ENCODE measurements at regions not wholly inside any gene's neighbourhood (a gene's known extent, or its start where the extent isn't known, plus 50 kb on each side); places are given as distances from the start of the nearest gene placed in this dataset.

DNA sequence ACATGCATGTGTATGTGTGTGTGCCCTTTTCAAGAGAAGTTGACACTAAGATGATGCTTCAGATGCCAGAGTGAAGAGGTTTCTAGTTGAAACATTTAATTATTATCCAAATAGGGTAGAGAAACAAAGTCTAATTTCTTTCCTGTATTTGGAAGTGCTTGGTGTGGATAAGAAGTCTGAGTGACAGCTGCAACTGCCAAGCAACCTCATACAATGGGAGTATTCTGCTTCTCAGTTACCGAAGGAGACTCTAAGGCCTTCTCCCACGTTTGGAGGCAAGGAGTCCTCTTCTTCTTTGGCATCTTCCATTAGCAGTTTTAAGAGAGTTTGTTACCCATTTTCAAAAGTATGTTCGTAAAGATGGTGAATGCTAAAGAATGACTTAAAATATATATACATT lies 82.4 kb downstream of the HDGFL1 start:
- TF ChIP-seq, protein P1, sequence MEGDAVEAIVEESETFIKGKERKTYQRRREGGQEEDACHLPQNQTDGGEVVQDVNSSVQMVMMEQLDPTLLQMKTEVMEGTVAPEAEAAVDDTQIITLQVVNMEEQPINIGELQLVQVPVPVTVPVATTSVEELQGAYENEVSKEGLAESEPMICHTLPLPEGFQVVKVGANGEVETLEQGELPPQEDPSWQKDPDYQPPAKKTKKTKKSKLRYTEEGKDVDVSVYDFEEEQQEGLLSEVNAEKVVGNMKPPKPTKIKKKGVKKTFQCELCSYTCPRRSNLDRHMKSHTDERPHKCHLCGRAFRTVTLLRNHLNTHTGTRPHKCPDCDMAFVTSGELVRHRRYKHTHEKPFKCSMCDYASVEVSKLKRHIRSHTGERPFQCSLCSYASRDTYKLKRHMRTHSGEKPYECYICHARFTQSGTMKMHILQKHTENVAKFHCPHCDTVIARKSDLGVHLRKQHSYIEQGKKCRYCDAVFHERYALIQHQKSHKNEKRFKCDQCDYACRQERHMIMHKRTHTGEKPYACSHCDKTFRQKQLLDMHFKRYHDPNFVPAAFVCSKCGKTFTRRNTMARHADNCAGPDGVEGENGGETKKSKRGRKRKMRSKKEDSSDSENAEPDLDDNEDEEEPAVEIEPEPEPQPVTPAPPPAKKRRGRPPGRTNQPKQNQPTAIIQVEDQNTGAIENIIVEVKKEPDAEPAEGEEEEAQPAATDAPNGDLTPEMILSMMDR (IDR thresholded peaks at IDR 0.05), result no peak
- TF ChIP-seq POLR2A (IDR thresholded peaks at IDR 0.05), result no peak
